Hepatocyte (in vitro differentiated cells): ENCODE measurements at regions not wholly inside any gene's neighbourhood (a gene's known extent, or its start where the extent isn't known, plus 50 kb on each side); places are given as distances from the start of the nearest gene placed in this dataset.

Source experiments
- CTCF ChIP-seq: fragments of 200-600 bp; sonication (generic); IDR thresholded peaks from 2 replicates; pipeline ENCODE4 v1.5.1; 2016; ENCODE audit warnings: antibody characterized with exemption, mild to moderate bottlenecking; ENCODE audit not compliant: poor library complexity
- EZH2phosphoT487 ChIP-seq: fragments of 200-600 bp; sonication (generic); IDR thresholded peaks from one replicate; pipeline ENCODE4 v1.6.1; 2018; ENCODE audit warnings: antibody characterized with exemption, mild to moderate bottlenecking, low read depth, moderate library complexity; ENCODE audit not compliant: unreplicated experiment, severe bottlenecking

- TF ChIP-seq CTCF (no peak), EZH2phosphoT487 (no peak)
Measured at GRCh38 chr3:174776123-174776522, 83.0 kb upstream of the NAALADL2 start.
